OCI-LY1 (cell line): ENCODE measurements at regions not wholly inside any gene's neighbourhood (a gene's known extent, or its start where the extent isn't known, plus 50 kb on each side); places are given as distances from the start of the nearest gene placed in this dataset.

ENCODE experiments used
- EZH2 ChIP-seq: fragments of 200-600 bp; sonication (generic), shearing (Covaris generic); IDR thresholded peaks from 2 replicates; pipeline ENCODE4 v1.8.0; 2017; ENCODE audit warnings: borderline replicate concordance, mixed run types, mild to moderate bottlenecking, antibody characterized with exemption, low read length, moderate library complexity, mixed read lengths
- TF ChIP-seq, protein P1 (sequence below): fragments of 200-600 bp; sonication (generic), shearing (Covaris generic); IDR thresholded peaks from 2 replicates; pipeline ENCODE4 v1.5.1; 2017; ENCODE audit warnings: mild to moderate bottlenecking, antibody characterized with exemption, low read length, moderate library complexity, mixed read lengths

DNA sequence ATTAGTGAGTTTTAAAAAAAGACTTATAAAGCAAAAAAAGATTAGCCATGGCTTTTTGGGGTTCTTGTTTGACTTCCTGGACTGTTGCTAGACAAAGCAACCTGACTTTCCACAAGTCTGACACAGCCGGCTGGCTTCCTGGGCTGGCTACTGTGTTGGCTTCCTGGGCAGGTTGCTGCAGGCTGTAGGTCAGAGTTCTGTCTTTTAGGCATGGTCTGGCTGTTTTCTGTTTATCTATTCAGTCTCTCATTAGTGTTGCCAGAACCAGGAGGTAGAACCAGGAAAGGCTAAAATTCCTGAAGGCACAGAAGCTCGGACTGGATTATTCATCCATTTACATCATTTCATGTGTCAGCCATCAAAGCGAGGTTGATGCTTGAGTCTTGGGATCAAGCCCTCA is 88.6 kb upstream of the SLC35F3 start:
- TF ChIP-seq, protein P1, sequence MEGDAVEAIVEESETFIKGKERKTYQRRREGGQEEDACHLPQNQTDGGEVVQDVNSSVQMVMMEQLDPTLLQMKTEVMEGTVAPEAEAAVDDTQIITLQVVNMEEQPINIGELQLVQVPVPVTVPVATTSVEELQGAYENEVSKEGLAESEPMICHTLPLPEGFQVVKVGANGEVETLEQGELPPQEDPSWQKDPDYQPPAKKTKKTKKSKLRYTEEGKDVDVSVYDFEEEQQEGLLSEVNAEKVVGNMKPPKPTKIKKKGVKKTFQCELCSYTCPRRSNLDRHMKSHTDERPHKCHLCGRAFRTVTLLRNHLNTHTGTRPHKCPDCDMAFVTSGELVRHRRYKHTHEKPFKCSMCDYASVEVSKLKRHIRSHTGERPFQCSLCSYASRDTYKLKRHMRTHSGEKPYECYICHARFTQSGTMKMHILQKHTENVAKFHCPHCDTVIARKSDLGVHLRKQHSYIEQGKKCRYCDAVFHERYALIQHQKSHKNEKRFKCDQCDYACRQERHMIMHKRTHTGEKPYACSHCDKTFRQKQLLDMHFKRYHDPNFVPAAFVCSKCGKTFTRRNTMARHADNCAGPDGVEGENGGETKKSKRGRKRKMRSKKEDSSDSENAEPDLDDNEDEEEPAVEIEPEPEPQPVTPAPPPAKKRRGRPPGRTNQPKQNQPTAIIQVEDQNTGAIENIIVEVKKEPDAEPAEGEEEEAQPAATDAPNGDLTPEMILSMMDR, result no peak
- TF ChIP-seq EZH2, result no peak
